SK-N-SH treated with all-trans-retinoic acid at 6 μM for 48 hours (cell line): ENCODE measurements at regions not wholly inside any gene's neighbourhood (a gene's known extent, or its start where the extent isn't known, plus 50 kb on each side); places are given as distances from the start of the nearest gene placed in this dataset.

Experiments
- ATAC-seq: fragments of 200-7000 bp; cut with Tn5 transposase; 3 replicates; pipeline ENCODE4 v1.9.1; 2020; ENCODE audit warnings: mild to moderate bottlenecking, moderate library complexity
- ARNTL ChIP-seq: fragments of 450-650 bp; formaldehyde crosslinking; IDR thresholded peaks from 2 replicates; pipeline ENCODE4 v1.5.0; 2020; ENCODE audit warnings: low read depth, mild to moderate bottlenecking, moderate library complexity, borderline replicate concordance
- BACH2 ChIP-seq: fragments of 250-450 bp; sonication (Bioruptor Pico); IDR thresholded peaks from 2 replicates; pipeline ENCODE4 v1.9.0; 2021; ENCODE audit warnings: mild to moderate bottlenecking, borderline replicate concordance
- CSRNP3 ChIP-seq: fragments of 250-450 bp; sonication (Bioruptor Pico); IDR thresholded peaks from 2 replicates; pipeline ENCODE4 v1.5.1; 2021; ENCODE audit warnings: mild to moderate bottlenecking, moderate library complexity
- ESRRG ChIP-seq: fragments of 250-450 bp; sonication (Bioruptor Pico); IDR thresholded peaks from 2 replicates; pipeline ENCODE4 v1.6.1; 2021; ENCODE audit warnings: mild to moderate bottlenecking
- GLIS3 ChIP-seq: fragments of 250-450 bp; sonication (Bioruptor Pico); IDR thresholded peaks from 2 replicates; pipeline ENCODE4 v1.5.0; 2020; ENCODE audit warnings: mild to moderate bottlenecking, moderate library complexity
- ISL1 ChIP-seq: fragments of 250-450 bp; sonication (Bioruptor Pico); IDR thresholded peaks from 2 replicates; pipeline ENCODE4 v2.1.2; 2022; ENCODE audit warnings: mild to moderate bottlenecking, moderate library complexity
- OSR1 ChIP-seq: fragments of 250-450 bp; sonication (Bioruptor Pico); IDR thresholded peaks from 2 replicates; pipeline ENCODE4 v1.8.0; 2022; ENCODE audit warnings: moderate library complexity, mild to moderate bottlenecking, inconsistent platforms
- PATZ1 ChIP-seq: fragments of 250-450 bp; sonication (Bioruptor Pico); IDR thresholded peaks from 2 replicates; pipeline ENCODE4 v1.8.0; 2020; ENCODE audit warnings: mild to moderate bottlenecking, moderate library complexity, borderline replicate concordance
- POU6F1 ChIP-seq: fragments of 250-450 bp; sonication (Bioruptor Pico); IDR thresholded peaks from 2 replicates; pipeline ENCODE4 v1.8.0; 2021; ENCODE audit warnings: low read depth, mild to moderate bottlenecking, moderate library complexity, borderline replicate concordance
- RARB ChIP-seq: fragments of 250-450 bp; sonication (Bioruptor Pico); IDR thresholded peaks from 2 replicates; pipeline ENCODE4 v1.8.0; 2021; ENCODE audit warnings: mild to moderate bottlenecking, moderate library complexity
- SNAI2 ChIP-seq: fragments of 250-450 bp; sonication (Bioruptor Pico); IDR thresholded peaks from 2 replicates; pipeline ENCODE4 v1.5.0; 2020; ENCODE audit warnings: mild to moderate bottlenecking, moderate library complexity
- TOX ChIP-seq: fragments of 250-450 bp; sonication (Bioruptor Pico); IDR thresholded peaks from 2 replicates; pipeline ENCODE4 v1.8.0; 2021; ENCODE audit warnings: mild to moderate bottlenecking, moderate library complexity, borderline replicate concordance
- TSHZ2 ChIP-seq: fragments of 250-450 bp; sonication (Bioruptor Pico); IDR thresholded peaks from 2 replicates; pipeline ENCODE4 v1.5.0; 2020; ENCODE audit warnings: mild to moderate bottlenecking, moderate library complexity
- ZC3H10 ChIP-seq: fragments of 250-450 bp; sonication (Bioruptor Pico); IDR thresholded peaks from 2 replicates; pipeline ENCODE4 v1.5.1; 2021; ENCODE audit warnings: mild to moderate bottlenecking, moderate library complexity
- ZFP3 ChIP-seq: fragments of 250-450 bp; sonication (Bioruptor Pico); IDR thresholded peaks from 2 replicates; pipeline ENCODE4 v1.5.0; 2020; ENCODE audit warnings: mild to moderate bottlenecking, moderate library complexity
- ZNF70 ChIP-seq: fragments of 450-650 bp; formaldehyde crosslinking; IDR thresholded peaks from 2 replicates; pipeline ENCODE4 v1.5.0; 2020; ENCODE audit warnings: mild to moderate bottlenecking, moderate library complexity

- TF ChIP-seq POU6F1 (CRISPR knock-in tag) (no peak), OSR1 (CRISPR knock-in tag) (no peak)
- TF ChIP-seq, all 23 proteins: peak for 0
Observed at GRCh38 chr1:65056234-65056633, 89.9 kb upstream of the JAK1 start (continued).

GRCh38 chr1:65056866-65057265, 90.5 kb upstream of the JAK1 start:
- TF ChIP-seq TSHZ2 (CRISPR knock-in tag) = no peak
- TF ChIP-seq ZC3H10 (CRISPR knock-in tag) = no peak
- TF ChIP-seq SNAI2 (CRISPR knock-in tag) = no peak
- TF ChIP-seq, all 23 proteins: peak for 0
- ATAC-seq = no peak

GRCh38 chr1:65059930-65060538, 88.0 kb upstream of the AK4 start:
- TF ChIP-seq PATZ1 = no peak
- TF ChIP-seq ESRRG (CRISPR knock-in tag) = no peak
- no peak for TF ChIP-seq RARB (CRISPR knock-in tag)
- TF ChIP-seq TOX = no peak
- TF ChIP-seq, all 23 proteins: peak for 0
- ATAC-seq = peak; percentile 70

- ATAC-seq = no peak
- TF ChIP-seq CSRNP3 (CRISPR knock-in tag) = no peak
Observed at GRCh38 chr1:65062339-65062738, 85.7 kb upstream of the AK4 start.

- ATAC-seq = no peak
- no peak for TF ChIP-seq GLIS3 (CRISPR knock-in tag)
- no peak for TF ChIP-seq BACH2
- no peak for TF ChIP-seq ARNTL (CRISPR knock-in tag)
- TF ChIP-seq RARB (CRISPR knock-in tag) = no peak
- TF ChIP-seq SNAI2 (CRISPR knock-in tag) = no peak
Observed at GRCh38 chr1:65063025-65063424, 85.0 kb upstream of the AK4 start.

- TF ChIP-seq ZFP3 (CRISPR knock-in tag) = no peak
- 0 out of 2 replicates have a peak, but pooled peaks have one; percentile 22 for TF ChIP-seq ZNF70 (CRISPR knock-in tag)
- TF ChIP-seq ISL1 (CRISPR knock-in tag) = no peak
- TF ChIP-seq ESRRG (CRISPR knock-in tag) = no peak
- no peak for ATAC-seq
Observed at GRCh38 chr1:65064981-65065380, 83.0 kb upstream of the AK4 start.
